GM19455 (cell line): ENCODE measurements at regions not wholly inside any gene's neighbourhood (a gene's known extent, or its start where the extent isn't known, plus 50 kb on each side); places are given as distances from the start of the nearest gene placed in this dataset.

ENCODE experiments used
- ATAC-seq: cut with Tn5 transposase; IDR thresholded peaks from one replicate; pipeline ENCODE4 v1.9.1; 2021; ENCODE audit not compliant: unreplicated experiment

GRCh38 chr13:107223867-107224266 is 655.9 kb upstream of the ARGLU1 start:
- ATAC-seq: no peak

- ATAC-seq: no peak
Measured at GRCh38 chr13:107222597-107222996, 654.7 kb upstream of the ARGLU1 start.

- ATAC-seq: no peak
Measured at GRCh38 chr13:107220245-107220644, 652.3 kb upstream of the ARGLU1 start.

GRCh38 chr13:107217251-107217650 is 649.3 kb upstream of the ARGLU1 start:
- no peak for ATAC-seq

- no peak for ATAC-seq
Measured at GRCh38 chr13:107216046-107216755, 648.3 kb upstream of the ARGLU1 start.

GRCh38 chr13:107211073-107211472 is 643.1 kb upstream of the ARGLU1 start:
- peak; percentile 96 for ATAC-seq

GRCh38 chr13:107210723-107211030 is 642.7 kb upstream of the ARGLU1 start:
- no peak for ATAC-seq

GRCh38 chr13:107209824-107210722 is 642.1 kb upstream of the ARGLU1 start:
- ATAC-seq: no peak

- no peak for ATAC-seq
Measured at GRCh38 chr13:107208889-107209288, 641.0 kb upstream of the ARGLU1 start.

- peak; percentile 97 for ATAC-seq
Measured at GRCh38 chr13:107205318-107206104, 637.6 kb upstream of the ARGLU1 start.

GRCh38 chr13:107203146-107203847 is 635.4 kb upstream of the ARGLU1 start:
- ATAC-seq: no peak

- ATAC-seq: no peak
Measured at GRCh38 chr13:107202371-107203023, 634.6 kb upstream of the ARGLU1 start.

- ATAC-seq: no peak
Measured at GRCh38 chr13:107200491-107200890, 632.6 kb upstream of the ARGLU1 start.

- ATAC-seq: no peak
Measured at GRCh38 chr13:107192289-107192688, 624.4 kb upstream of the ARGLU1 start.

- no peak for ATAC-seq
Measured at GRCh38 chr13:107190065-107190464, 622.1 kb upstream of the ARGLU1 start.

- ATAC-seq: no peak
Measured at GRCh38 chr13:107185889-107186288, 618.0 kb upstream of the ARGLU1 start.

GRCh38 chr13:107170270-107170931 is 602.5 kb upstream of the ARGLU1 start:
- ATAC-seq: no peak

GRCh38 chr13:107157271-107157670 is 589.3 kb upstream of the ARGLU1 start:
- no peak for ATAC-seq

GRCh38 chr13:107144432-107144831 is 576.5 kb upstream of the ARGLU1 start:
- ATAC-seq: no peak

GRCh38 chr13:107141767-107142166 is 573.8 kb upstream of the ARGLU1 start:
- ATAC-seq: no peak
